ENCODE measurements at regions not wholly inside any gene's neighbourhood (a gene's known extent, or its start where the extent isn't known, plus 50 kb on each side); places are given as distances from the start of the nearest gene placed in this dataset.

GRCh38 chr11:30811226-30811755 is 225.1 kb upstream of the MPPED2 start:
- DNase-seq (ENCODE audit: low read depth, low spot score) = no peak
- no TSS peak for BruUV-seq (replicated peaks)
- ATAC-seq = no peak
- in situ Hi-C loops (cut with HindIII; ENCODE audit: low pct_unique_long_range_greater_than_20kb, low sequenced_read_pairs) = no loop called here
- no peak for TF ChIP-seq SIN3A (IDR thresholded peaks at IDR 0.05; ENCODE audit: borderline replicate concordance, insufficient read depth, low read depth, low read length)
- no peak for TF ChIP-seq POLR2AphosphoS5 (IDR thresholded peaks at IDR 0.05; ENCODE audit: low read depth, low read length)
- no peak for TF ChIP-seq TCF7L2 (IDR thresholded peaks at IDR 0.05; ENCODE audit: low read depth, low read length)
- TF ChIP-seq, protein P1, sequence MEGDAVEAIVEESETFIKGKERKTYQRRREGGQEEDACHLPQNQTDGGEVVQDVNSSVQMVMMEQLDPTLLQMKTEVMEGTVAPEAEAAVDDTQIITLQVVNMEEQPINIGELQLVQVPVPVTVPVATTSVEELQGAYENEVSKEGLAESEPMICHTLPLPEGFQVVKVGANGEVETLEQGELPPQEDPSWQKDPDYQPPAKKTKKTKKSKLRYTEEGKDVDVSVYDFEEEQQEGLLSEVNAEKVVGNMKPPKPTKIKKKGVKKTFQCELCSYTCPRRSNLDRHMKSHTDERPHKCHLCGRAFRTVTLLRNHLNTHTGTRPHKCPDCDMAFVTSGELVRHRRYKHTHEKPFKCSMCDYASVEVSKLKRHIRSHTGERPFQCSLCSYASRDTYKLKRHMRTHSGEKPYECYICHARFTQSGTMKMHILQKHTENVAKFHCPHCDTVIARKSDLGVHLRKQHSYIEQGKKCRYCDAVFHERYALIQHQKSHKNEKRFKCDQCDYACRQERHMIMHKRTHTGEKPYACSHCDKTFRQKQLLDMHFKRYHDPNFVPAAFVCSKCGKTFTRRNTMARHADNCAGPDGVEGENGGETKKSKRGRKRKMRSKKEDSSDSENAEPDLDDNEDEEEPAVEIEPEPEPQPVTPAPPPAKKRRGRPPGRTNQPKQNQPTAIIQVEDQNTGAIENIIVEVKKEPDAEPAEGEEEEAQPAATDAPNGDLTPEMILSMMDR (IDR thresholded peaks at IDR 0.05) = no peak
- no peak for TF ChIP-seq REST (IDR thresholded peaks at IDR 0.05; ENCODE audit: insufficient read depth in 1 of 2, low read depth in 2 of 2, low read length in 1 of 2)
- CTCF ChIA-PET = no interaction called here
- Histone ChIP-seq H3K4me3 (ENCODE audit: low read depth in 2 of 2, low read length in 2 of 2) (no peak overlapping the region), H3K27ac (ENCODE audit: low read length) (no peak overlapping the region), H3K36me3 (ENCODE audit: control insufficient read depth, insufficient read depth, low read length) (no peaks in the 10 kb centered on the region), H3K9me3 (ENCODE audit: control insufficient read depth, insufficient read depth, low read depth, low read length) (no peaks in the 10 kb centered on the region), H3K4me1 (ENCODE audit: control insufficient read depth, insufficient read depth, low read length) (no peaks in the 10 kb centered on the region), H3K27me3 (ENCODE audit: control insufficient read depth, insufficient read depth, low read length) (no peaks in the 10 kb centered on the region)
- intact Hi-C loops (cut with micrococcal nuclease; ENCODE audit: unreplicated experiment) = no loop called here
- POLR2A ChIA-PET = no interaction called here

DNA sequence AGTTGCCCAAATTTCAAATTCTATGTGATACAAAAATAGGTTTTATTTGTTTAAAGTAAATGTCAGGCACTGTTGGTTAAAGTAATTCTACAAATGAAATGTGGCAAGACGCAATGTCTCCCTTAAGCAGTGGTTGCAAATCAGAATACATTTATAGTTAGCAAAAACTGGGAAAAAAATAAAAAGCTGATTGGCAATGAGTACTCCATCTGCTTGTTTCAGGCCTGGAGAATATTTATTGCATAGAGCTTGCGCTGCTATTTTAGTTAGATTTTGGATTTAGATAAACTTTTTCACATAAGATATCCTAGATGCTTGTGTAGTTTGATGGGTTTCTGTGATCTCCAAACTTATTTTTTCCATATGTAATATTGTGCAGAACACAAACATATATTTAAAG is 224.0 kb upstream of the MPPED2 start:
- CTCF ChIA-PET = no interaction called here

More for the DNA sequence above, 224.0 kb upstream of the MPPED2 start:
- Histone ChIP-seq H3K4me1 (ENCODE audit: control insufficient read depth, insufficient read depth, low read length) (no peaks in the 10 kb centered on the region), H3K36me3 (ENCODE audit: control insufficient read depth, insufficient read depth, low read length) (no peaks in the 10 kb centered on the region), H3K9me3 (ENCODE audit: control insufficient read depth, insufficient read depth, low read depth, low read length) (no peaks in the 10 kb centered on the region), H3K27ac (ENCODE audit: low read length) (no peak overlapping the region), H3K4me3 (ENCODE audit: low read depth in 2 of 2, low read length in 2 of 2) (no peak overlapping the region), H3K27me3 (ENCODE audit: control insufficient read depth, insufficient read depth, low read length) (no peaks in the 10 kb centered on the region)
- POLR2A ChIA-PET = no interaction called here
- intact Hi-C loops (cut with micrococcal nuclease; ENCODE audit: unreplicated experiment) (no loop called here), in situ Hi-C loops (cut with HindIII; ENCODE audit: low pct_unique_long_range_greater_than_20kb, low sequenced_read_pairs) (no loop called here)
- no peak for TF ChIP-seq REST (IDR thresholded peaks at IDR 0.05; ENCODE audit: insufficient read depth in 1 of 2, low read depth in 2 of 2, low read length in 1 of 2)
- TF ChIP-seq SIN3A (IDR thresholded peaks at IDR 0.05; ENCODE audit: borderline replicate concordance, insufficient read depth, low read depth, low read length) = no peak
- no peak for TF ChIP-seq POLR2AphosphoS5 (IDR thresholded peaks at IDR 0.05; ENCODE audit: low read depth, low read length)
- TF ChIP-seq, protein P1 (IDR thresholded peaks at IDR 0.05) = no peak
- TF ChIP-seq TCF7L2 (IDR thresholded peaks at IDR 0.05; ENCODE audit: low read depth, low read length) = no peak
- DNase-seq (ENCODE audit: low read depth, low spot score) (no peak), ATAC-seq (no peak)
- BruUV-seq (replicated peaks) = no TSS peak

Measured in Panc1 (cell line).